ENCODE measurements at regions not wholly inside any gene's neighbourhood (a gene's known extent, or its start where the extent isn't known, plus 50 kb on each side); places are given as distances from the start of the nearest gene placed in this dataset.

DNA sequence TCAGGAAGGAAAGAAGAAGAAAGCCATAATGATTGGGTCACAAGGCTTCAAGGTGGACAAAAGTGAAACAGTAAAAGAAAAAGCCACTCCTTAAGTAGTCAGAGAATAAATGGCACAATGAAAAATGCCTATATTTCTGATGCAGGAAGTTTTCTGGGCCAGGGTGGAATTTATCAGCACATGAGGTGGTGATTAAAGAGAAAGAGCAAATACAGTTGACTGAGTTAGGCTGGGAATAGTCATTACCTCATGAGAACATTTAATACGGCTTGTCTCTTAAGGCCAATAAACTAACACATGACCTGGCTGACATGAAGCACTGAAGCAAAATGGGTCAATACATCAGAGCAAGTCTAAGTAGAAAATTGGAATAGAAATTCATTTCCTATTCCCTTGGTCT is 499.7 kb downstream of the TMTC2 start (continued):
- TF ChIP-seq CREB5 (CRISPR knock-in tag; IDR thresholded peaks at IDR 0.05; ENCODE audit: low read depth) (no peak), RARB (CRISPR knock-in tag; IDR thresholded peaks at IDR 0.05) (no peak), TCF4 (CRISPR knock-in tag; IDR thresholded peaks at IDR 0.05; ENCODE audit: borderline replicate concordance) (no peak), OSR1 (CRISPR knock-in tag; IDR thresholded peaks at IDR 0.05) (no peak), TSHZ2 (CRISPR knock-in tag; IDR thresholded peaks at IDR 0.05) (no peak)

DNA sequence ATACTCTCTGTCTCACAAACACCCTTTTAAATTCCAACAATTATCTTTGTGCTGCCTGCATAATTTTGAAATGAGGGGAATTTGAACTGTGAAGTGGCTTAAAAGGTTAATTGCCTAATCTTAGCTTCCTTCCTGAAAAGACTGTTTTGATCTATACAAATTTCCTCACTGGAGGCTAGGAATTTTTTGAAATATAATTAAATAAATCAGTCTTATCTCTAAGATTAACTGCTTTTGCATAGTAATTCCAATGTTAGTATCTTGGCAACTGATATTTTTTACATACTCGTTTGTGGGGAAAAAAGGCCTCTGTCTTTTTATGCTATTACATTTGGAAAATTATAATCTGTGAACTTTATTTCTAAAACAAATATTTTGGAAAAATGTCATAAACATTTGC is 498.5 kb downstream of the TMTC2 start:
- TF ChIP-seq CREB5 (CRISPR knock-in tag; IDR thresholded peaks at IDR 0.05; ENCODE audit: low read depth) (no peak), ZNF70 (CRISPR knock-in tag; IDR thresholded peaks at IDR 0.05) (no peak), ARNTL (CRISPR knock-in tag; IDR thresholded peaks at IDR 0.05; ENCODE audit: borderline replicate concordance, low read depth) (no peak), ESRRG (CRISPR knock-in tag; IDR thresholded peaks at IDR 0.05) (no peak), ZNF8 (CRISPR knock-in tag; IDR thresholded peaks at IDR 0.05) (no peak), GLIS3 (CRISPR knock-in tag; IDR thresholded peaks at IDR 0.05) (no peak), PPARA (CRISPR knock-in tag; IDR thresholded peaks at IDR 0.05; ENCODE audit: borderline replicate concordance) (no peak), ISL1 (CRISPR knock-in tag; IDR thresholded peaks at IDR 0.05) (no peak; the same call in 1 of the 2 replicates), ZNF565 (CRISPR knock-in tag; conservative IDR thresholded peaks at IDR 0.05; ENCODE audit: low read depth) (no peak), TOX (CRISPR knock-in tag; IDR thresholded peaks at IDR 0.05; ENCODE audit: borderline replicate concordance) (no peak), CSDC2 (CRISPR knock-in tag; IDR thresholded peaks at IDR 0.05) (no peak), ZFP30 (CRISPR knock-in tag; IDR thresholded peaks at IDR 0.05) (no peak), TSHZ2 (CRISPR knock-in tag; IDR thresholded peaks at IDR 0.05) (no peak)
- TF ChIP-seq, protein P1, sequence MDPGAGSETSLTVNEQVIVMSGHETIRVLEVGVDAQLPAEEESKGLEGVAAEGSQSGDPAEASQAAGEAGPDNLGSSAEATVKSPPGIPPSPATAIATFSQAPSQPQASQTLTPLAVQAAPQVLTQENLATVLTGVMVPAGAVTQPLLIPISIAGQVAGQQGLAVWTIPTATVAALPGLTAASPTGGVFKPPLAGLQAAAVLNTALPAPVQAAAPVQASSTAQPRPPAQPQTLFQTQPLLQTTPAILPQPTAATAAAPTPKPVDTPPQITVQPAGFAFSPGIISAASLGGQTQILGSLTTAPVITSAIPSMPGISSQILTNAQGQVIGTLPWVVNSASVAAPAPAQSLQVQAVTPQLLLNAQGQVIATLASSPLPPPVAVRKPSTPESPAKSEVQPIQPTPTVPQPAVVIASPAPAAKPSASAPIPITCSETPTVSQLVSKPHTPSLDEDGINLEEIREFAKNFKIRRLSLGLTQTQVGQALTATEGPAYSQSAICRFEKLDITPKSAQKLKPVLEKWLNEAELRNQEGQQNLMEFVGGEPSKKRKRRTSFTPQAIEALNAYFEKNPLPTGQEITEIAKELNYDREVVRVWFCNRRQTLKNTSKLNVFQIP (CRISPR knock-in tag; IDR thresholded peaks at IDR 0.05; ENCODE audit: borderline replicate concordance, low read depth), result no peak
- TF ChIP-seq, protein P2, sequence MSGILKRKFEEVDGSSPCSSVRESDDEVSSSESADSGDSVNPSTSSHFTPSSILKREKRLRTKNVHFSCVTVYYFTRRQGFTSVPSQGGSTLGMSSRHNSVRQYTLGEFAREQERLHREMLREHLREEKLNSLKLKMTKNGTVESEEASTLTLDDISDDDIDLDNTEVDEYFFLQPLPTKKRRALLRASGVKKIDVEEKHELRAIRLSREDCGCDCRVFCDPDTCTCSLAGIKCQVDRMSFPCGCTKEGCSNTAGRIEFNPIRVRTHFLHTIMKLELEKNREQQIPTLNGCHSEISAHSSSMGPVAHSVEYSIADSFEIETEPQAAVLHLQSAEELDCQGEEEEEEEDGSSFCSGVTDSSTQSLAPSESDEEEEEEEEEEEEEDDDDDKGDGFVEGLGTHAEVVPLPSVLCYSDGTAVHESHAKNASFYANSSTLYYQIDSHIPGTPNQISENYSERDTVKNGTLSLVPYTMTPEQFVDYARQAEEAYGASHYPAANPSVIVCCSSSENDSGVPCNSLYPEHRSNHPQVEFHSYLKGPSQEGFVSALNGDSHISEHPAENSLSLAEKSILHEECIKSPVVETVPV (CRISPR knock-in tag; IDR thresholded peaks at IDR 0.05), result no peak
- TF ChIP-seq, protein P3, sequence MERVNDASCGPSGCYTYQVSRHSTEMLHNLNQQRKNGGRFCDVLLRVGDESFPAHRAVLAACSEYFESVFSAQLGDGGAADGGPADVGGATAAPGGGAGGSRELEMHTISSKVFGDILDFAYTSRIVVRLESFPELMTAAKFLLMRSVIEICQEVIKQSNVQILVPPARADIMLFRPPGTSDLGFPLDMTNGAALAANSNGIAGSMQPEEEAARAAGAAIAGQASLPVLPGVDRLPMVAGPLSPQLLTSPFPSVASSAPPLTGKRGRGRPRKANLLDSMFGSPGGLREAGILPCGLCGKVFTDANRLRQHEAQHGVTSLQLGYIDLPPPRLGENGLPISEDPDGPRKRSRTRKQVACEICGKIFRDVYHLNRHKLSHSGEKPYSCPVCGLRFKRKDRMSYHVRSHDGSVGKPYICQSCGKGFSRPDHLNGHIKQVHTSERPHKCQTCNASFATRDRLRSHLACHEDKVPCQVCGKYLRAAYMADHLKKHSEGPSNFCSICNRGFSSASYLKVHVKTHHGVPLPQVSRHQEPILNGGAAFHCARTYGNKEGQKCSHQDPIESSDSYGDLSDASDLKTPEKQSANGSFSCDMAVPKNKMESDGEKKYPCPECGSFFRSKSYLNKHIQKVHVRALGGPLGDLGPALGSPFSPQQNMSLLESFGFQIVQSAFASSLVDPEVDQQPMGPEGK (CRISPR knock-in tag; IDR thresholded peaks at IDR 0.05; ENCODE audit: borderline replicate concordance), result no peak
- no peak for ATAC-seq

Measured in SK-N-SH treated with all-trans-retinoic acid at 6 μM for 48 hours (cell line).